H1 (cell line): ENCODE measurements at regions not wholly inside any gene's neighbourhood (a gene's known extent, or its start where the extent isn't known, plus 50 kb on each side); places are given as distances from the start of the nearest gene placed in this dataset.

Experiments used
- TF ChIP-seq, protein P1 (sequence below): IDR thresholded peaks from 2 replicates; pipeline ENCODE4 v1.6.1; 2011; ENCODE audit warnings: low read length, improper control_type of control experiment

DNA sequence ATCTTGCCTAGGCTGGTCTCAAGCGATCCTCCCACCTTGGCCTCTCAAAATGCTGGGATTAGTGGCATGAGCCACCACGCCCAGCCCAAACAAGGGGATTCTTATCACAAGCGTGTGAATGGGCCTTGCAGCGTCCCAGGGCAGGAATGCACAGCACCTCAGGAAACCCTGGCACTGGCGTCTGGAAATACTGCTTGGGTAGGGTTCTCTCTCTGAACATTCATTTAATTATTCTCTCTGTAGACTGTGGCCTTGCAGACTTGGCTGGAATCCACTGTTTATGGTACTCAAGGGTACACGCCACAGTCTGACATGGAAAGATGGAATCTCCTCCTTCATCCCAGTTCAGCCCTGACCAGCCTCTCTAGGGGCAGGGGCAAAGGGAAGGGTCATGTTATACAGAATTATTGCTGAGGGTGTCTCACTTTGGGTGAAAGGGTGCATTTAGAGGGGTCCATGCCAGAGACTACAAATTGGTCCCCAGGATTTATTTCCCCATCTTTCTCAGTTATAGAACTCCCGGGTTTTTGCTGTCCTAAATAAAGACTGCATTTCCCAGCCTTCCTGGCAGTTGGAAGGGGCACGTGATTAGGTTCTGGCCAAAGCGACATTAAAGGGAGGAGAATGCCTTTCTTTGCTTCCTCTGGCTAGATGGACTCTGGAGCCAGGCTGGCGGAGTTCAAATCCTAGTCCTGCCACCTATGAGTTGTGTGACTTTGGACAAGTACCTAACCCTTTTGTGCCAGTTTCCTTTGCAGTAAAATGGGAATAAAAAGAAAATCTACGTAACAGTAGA lies 147.2 kb upstream of the HAAO start (continued):
- TF ChIP-seq, protein P1, sequence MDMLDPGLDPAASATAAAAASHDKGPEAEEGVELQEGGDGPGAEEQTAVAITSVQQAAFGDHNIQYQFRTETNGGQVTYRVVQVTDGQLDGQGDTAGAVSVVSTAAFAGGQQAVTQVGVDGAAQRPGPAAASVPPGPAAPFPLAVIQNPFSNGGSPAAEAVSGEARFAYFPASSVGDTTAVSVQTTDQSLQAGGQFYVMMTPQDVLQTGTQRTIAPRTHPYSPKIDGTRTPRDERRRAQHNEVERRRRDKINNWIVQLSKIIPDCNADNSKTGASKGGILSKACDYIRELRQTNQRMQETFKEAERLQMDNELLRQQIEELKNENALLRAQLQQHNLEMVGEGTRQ = no peak
